SK-N-SH treated with all-trans-retinoic acid at 6 μM for 48 hours (cell line): ENCODE measurements at regions not wholly inside any gene's neighbourhood (a gene's known extent, or its start where the extent isn't known, plus 50 kb on each side); places are given as distances from the start of the nearest gene placed in this dataset.

Experiments used
- CREB5 ChIP-seq: fragments of 250-450 bp; sonication (Bioruptor Pico); IDR thresholded peaks from 2 replicates; pipeline ENCODE4 v1.5.1; 2020; ENCODE audit warnings: low read depth, mild to moderate bottlenecking, moderate library complexity
- PATZ1 ChIP-seq: fragments of 250-450 bp; sonication (Bioruptor Pico); IDR thresholded peaks from 2 replicates; pipeline ENCODE4 v1.8.0; 2020; ENCODE audit warnings: mild to moderate bottlenecking, moderate library complexity, borderline replicate concordance
- PPARA ChIP-seq: fragments of 250-450 bp; sonication (Bioruptor Pico); IDR thresholded peaks from 2 replicates; pipeline ENCODE4 v1.5.0; 2020; ENCODE audit warnings: mild to moderate bottlenecking, borderline replicate concordance
- RARB ChIP-seq: fragments of 250-450 bp; sonication (Bioruptor Pico); IDR thresholded peaks from 2 replicates; pipeline ENCODE4 v1.8.0; 2021; ENCODE audit warnings: mild to moderate bottlenecking, moderate library complexity
- TCF4 ChIP-seq: fragments of 250-450 bp; sonication (Bioruptor Pico); IDR thresholded peaks from 2 replicates; pipeline ENCODE4 v1.8.0; 2021; ENCODE audit warnings: mild to moderate bottlenecking, moderate library complexity, borderline replicate concordance
- ZC3H10 ChIP-seq: fragments of 250-450 bp; sonication (Bioruptor Pico); IDR thresholded peaks from 2 replicates; pipeline ENCODE4 v1.5.1; 2021; ENCODE audit warnings: mild to moderate bottlenecking, moderate library complexity
- ZFP30 ChIP-seq: fragments of 450-650 bp; formaldehyde crosslinking; IDR thresholded peaks from 2 replicates; pipeline ENCODE4 v1.5.0; 2022; ENCODE audit warnings: mild to moderate bottlenecking, moderate library complexity
- ZNF565 ChIP-seq: fragments of 450-650 bp; formaldehyde crosslinking; conservative IDR thresholded peaks from 2 replicates; pipeline ENCODE4 v1.5.0; 2020; ENCODE audit warnings: low read depth, mild to moderate bottlenecking, moderate library complexity

DNA sequence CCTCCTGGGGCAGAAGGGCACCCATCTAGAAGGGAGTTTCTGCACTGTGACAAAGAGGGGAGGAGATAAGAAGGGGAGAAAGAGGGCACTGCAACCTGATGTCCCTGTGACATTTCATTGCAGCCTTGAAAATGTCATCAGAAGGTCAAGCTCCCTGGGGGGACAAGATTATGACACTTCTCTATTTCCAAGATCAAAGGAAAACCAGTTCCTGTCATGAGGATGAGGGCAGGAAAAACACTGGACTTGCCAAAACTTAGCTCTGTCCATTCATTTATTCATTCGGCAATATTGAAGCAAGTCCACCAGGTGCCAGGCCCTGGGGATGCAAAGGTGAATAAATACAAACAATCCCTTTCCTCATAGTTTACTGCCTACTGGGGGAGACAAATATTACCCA, 138.4 kb upstream of the CDKN3 start:
- TF ChIP-seq CREB5 (no peak), RARB (CRISPR knock-in tag) (no peak), PATZ1 (CRISPR knock-in tag) (no peak), PPARA (CRISPR knock-in tag) (no peak), TCF4 (no peak), ZFP30 (no peak), ZC3H10 (CRISPR knock-in tag) (no peak), ZNF565 (CRISPR knock-in tag) (no peak)
